Fibroblast of lung (primary cell): ENCODE measurements at regions not wholly inside any gene's neighbourhood (a gene's known extent, or its start where the extent isn't known, plus 50 kb on each side); places are given as distances from the start of the nearest gene placed in this dataset.

Source experiments
- EZH2 ChIP-seq: IDR thresholded peaks from 2 replicates; pipeline ENCODE4 v1.5.1; 2012; ENCODE audit warnings: low read length, control low read depth, mild to moderate bottlenecking; ENCODE audit errors: missing control alignments
- TF ChIP-seq, protein P1 (sequence below), 2 donors: IDR thresholded peaks in 1 of 2; conservative IDR thresholded peaks in 1 of 2; 1 replicate in 1 of 2; 2 replicates in 1 of 2; pipeline ENCODE4 v1.5.1; 2011 to 2012; ENCODE audit warnings: low read length in 2 of 2, control low read depth in 1 of 2, inconsistent platforms in 1 of 2, low read depth in 1 of 2, mild to moderate bottlenecking in 1 of 2

DNA sequence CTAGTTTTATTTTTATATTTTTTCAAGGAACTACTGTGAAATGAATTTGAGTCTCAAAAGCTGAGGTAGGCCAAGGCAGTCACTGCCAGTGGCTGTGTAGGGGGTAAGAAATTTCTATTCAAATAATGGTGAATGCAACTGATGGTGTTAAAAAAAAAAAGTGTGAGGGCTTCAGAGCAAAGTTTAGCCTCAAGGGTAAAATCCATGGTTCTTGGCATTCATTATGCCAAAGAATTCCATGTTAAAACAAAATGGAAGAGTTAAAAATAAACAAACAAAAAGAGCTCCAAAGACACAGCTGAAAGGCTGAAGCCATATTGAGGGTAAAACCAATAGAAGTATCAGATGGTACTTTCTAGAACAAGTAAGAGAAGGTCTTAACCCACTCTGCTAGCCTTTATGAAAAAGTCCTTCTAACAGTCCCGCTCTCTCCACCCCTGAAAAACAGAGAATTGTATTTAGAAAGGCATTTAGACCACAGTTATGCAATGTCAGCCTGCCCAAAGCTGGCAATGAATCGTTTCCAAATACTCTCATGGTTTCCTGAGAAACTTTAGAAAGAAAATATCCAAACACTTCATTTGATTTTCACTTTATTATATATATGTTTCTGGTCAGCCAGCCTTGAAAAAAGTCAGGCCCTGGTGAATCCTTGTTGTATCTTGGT, 158.4 kb upstream of the GMNC start:
- TF ChIP-seq, protein P1, sequence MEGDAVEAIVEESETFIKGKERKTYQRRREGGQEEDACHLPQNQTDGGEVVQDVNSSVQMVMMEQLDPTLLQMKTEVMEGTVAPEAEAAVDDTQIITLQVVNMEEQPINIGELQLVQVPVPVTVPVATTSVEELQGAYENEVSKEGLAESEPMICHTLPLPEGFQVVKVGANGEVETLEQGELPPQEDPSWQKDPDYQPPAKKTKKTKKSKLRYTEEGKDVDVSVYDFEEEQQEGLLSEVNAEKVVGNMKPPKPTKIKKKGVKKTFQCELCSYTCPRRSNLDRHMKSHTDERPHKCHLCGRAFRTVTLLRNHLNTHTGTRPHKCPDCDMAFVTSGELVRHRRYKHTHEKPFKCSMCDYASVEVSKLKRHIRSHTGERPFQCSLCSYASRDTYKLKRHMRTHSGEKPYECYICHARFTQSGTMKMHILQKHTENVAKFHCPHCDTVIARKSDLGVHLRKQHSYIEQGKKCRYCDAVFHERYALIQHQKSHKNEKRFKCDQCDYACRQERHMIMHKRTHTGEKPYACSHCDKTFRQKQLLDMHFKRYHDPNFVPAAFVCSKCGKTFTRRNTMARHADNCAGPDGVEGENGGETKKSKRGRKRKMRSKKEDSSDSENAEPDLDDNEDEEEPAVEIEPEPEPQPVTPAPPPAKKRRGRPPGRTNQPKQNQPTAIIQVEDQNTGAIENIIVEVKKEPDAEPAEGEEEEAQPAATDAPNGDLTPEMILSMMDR (conservative IDR thresholded peaks at IDR 0.05 in 1 of 2, IDR thresholded peaks at IDR 0.05 in 1 of 2; ENCODE audit: low read depth in 1 of 2, low read length in 2 of 2): no peak
- no peak for TF ChIP-seq EZH2
